H9 (cell line): ENCODE measurements at regions not wholly inside any gene's neighbourhood (a gene's known extent, or its start where the extent isn't known, plus 50 kb on each side); places are given as distances from the start of the nearest gene placed in this dataset.

Experiments
- DNase-seq: peaks from one replicate; pipeline ENCODE4 v3.0.0-alpha.2; 2017
- H2AFZ ChIP-seq: one replicate; pipeline ENCODE4 v1.6.1; 2013; ENCODE audit warnings: mild to moderate bottlenecking, low read length, control low read depth, moderate library complexity
- H2AK5ac ChIP-seq: 2 replicates; pipeline ENCODE4 v1.6.1; 2013; ENCODE audit warnings: low read length, control low read depth, mixed read lengths; ENCODE audit not compliant: insufficient read length
- H2BK120ac ChIP-seq: one replicate; pipeline ENCODE4 v1.6.1; 2013; ENCODE audit warnings: low read depth, mild to moderate bottlenecking, low read length, control low read depth, inconsistent platforms; ENCODE audit not compliant: poor library complexity, severe bottlenecking
- H2BK12ac ChIP-seq: 2 replicates; pipeline ENCODE4 v1.6.1; 2013; ENCODE audit warnings: low read length, control low read depth, mixed read lengths, low read depth; ENCODE audit not compliant: insufficient read length
- H2BK15ac ChIP-seq: 2 replicates; pipeline ENCODE4 v1.6.1; 2013; ENCODE audit warnings: low read depth, low read length, control low read depth
- H2BK20ac ChIP-seq: one replicate; pipeline ENCODE4 v1.6.1; 2013; ENCODE audit warnings: low read depth, mild to moderate bottlenecking, low read length, control low read depth, inconsistent platforms; ENCODE audit not compliant: poor library complexity, severe bottlenecking
- H2BK5ac ChIP-seq: 2 replicates; pipeline ENCODE4 v1.6.1; 2013; ENCODE audit warnings: low read length, control low read depth, mixed read lengths; ENCODE audit not compliant: insufficient read length
- H3K14ac ChIP-seq: 2 replicates; pipeline ENCODE4 v1.6.1; 2013; ENCODE audit warnings: low read length, control low read depth; ENCODE audit not compliant: insufficient read depth
- H3K18ac ChIP-seq: 2 replicates; pipeline ENCODE4 v1.6.1; 2013; ENCODE audit warnings: low read depth, mild to moderate bottlenecking, mixed read lengths, low read length, control low read depth; ENCODE audit not compliant: insufficient read length
- H3K23ac ChIP-seq: 2 replicates; pipeline ENCODE4 v1.6.1; 2013; ENCODE audit warnings: low read length, control low read depth, mixed read lengths, low read depth; ENCODE audit not compliant: insufficient read length
- H3K23me2 ChIP-seq: 2 replicates; pipeline ENCODE4 v1.6.1; 2013; ENCODE audit warnings: low read depth, mild to moderate bottlenecking, mixed read lengths, low read length, control low read depth; ENCODE audit not compliant: insufficient read length, poor library complexity, severe bottlenecking
- H3K27ac ChIP-seq: 2 replicates; pipeline ENCODE4 v1.5.1; 2013; ENCODE audit warnings: low read length, control low read depth, mixed read lengths, low read depth; ENCODE audit not compliant: insufficient read length
- H3K27me3 ChIP-seq: 2 replicates; pipeline ENCODE4 v1.6.1; 2013; ENCODE audit warnings: low read length, control low read depth, inconsistent platforms; ENCODE audit not compliant: insufficient read depth
- H3K4ac ChIP-seq: 2 replicates; pipeline ENCODE4 v1.6.1; 2013; ENCODE audit warnings: low read depth, mild to moderate bottlenecking, control low read depth, inconsistent platforms, low read length, moderate library complexity
- H3K4me1 ChIP-seq: 2 replicates; pipeline ENCODE4 v1.6.1; 2013; ENCODE audit warnings: low read length, control low read depth, inconsistent platforms; ENCODE audit not compliant: insufficient read depth
- H3K4me2 ChIP-seq: 2 replicates; pipeline ENCODE4 v1.6.1; 2013; ENCODE audit warnings: low read length, control low read depth, mixed read lengths; ENCODE audit not compliant: insufficient read length, insufficient read depth
- H3K56ac ChIP-seq: 2 replicates; pipeline ENCODE4 v1.6.1; 2013; ENCODE audit warnings: low read depth, mild to moderate bottlenecking, mixed read lengths, low read length, control low read depth; ENCODE audit not compliant: insufficient read length
- H3K79me1 ChIP-seq: 2 replicates; pipeline ENCODE4 v1.6.1; 2013; ENCODE audit warnings: low read depth, mild to moderate bottlenecking, moderate library complexity, low read length, control low read depth, inconsistent platforms; ENCODE audit not compliant: insufficient read depth, poor library complexity, severe bottlenecking
- H3K79me2 ChIP-seq: 2 replicates; pipeline ENCODE4 v1.6.1; 2013; ENCODE audit warnings: low read length, control low read depth, inconsistent platforms; ENCODE audit not compliant: insufficient read depth
- H3K9ac ChIP-seq: 2 replicates; pipeline ENCODE4 v1.6.1; 2013; ENCODE audit warnings: low read length, control low read depth, mixed read lengths; ENCODE audit not compliant: insufficient read length; ENCODE audit errors: extremely low read depth
- H3K9me3 ChIP-seq: one replicate; pipeline ENCODE4 v1.6.1; 2013; ENCODE audit warnings: low read depth, low read length, inconsistent platforms; ENCODE audit not compliant: control insufficient read depth
- H3T11ph ChIP-seq: one replicate; pipeline ENCODE4 v1.6.1; 2013; ENCODE audit warnings: mild to moderate bottlenecking, low read length, control low read depth, inconsistent platforms
- H4K20me1 ChIP-seq: one replicate; pipeline ENCODE4 v1.6.1; 2013; ENCODE audit not compliant: control insufficient read depth, insufficient read length, insufficient read depth
- H4K5ac ChIP-seq: 2 replicates; pipeline ENCODE4 v1.6.1; 2013; ENCODE audit warnings: low read depth, mild to moderate bottlenecking, mixed read lengths, low read length, control low read depth; ENCODE audit not compliant: insufficient read length
- H4K8ac ChIP-seq: replicated peaks from 2 replicates; pipeline ENCODE4 v1.6.1; 2013; ENCODE audit warnings: low read length, control low read depth, mixed read lengths, low read depth; ENCODE audit not compliant: insufficient read length
- H4K91ac ChIP-seq: 2 replicates; pipeline ENCODE4 v1.6.1; 2013; ENCODE audit warnings: low read depth, mild to moderate bottlenecking, moderate library complexity, mixed read lengths, low read length, control low read depth; ENCODE audit not compliant: insufficient read length
- H3K27ac Mint-ChIP-seq, 3 experiments: 2 replicates in 2 of 3; 3 replicates in 1 of 3; pipeline ENCODE4 v1.8.0; 2020 to 2021; ENCODE audit warnings: mixed read lengths in 3 of 3, mild to moderate bottlenecking in 1 of 3, moderate library complexity in 1 of 3
- H3K27me3 Mint-ChIP-seq: 2 replicates; pipeline ENCODE4 v1.8.0; 2021; ENCODE audit warnings: low read depth, mild to moderate bottlenecking, moderate library complexity, mixed read lengths
- H3K36me3 Mint-ChIP-seq, 3 experiments: 2 replicates in 2 of 3; 3 replicates in 1 of 3; pipeline ENCODE4 v1.8.0; 2020 to 2021; ENCODE audit warnings: low read depth in 3 of 3, mixed read lengths in 3 of 3; ENCODE audit not compliant: insufficient read depth in 1 of 3
- H3K4me1 Mint-ChIP-seq, 2 experiments: 2 replicates each; pipeline ENCODE4 v1.8.0; 2020; ENCODE audit warnings: mixed read lengths in 2 of 2
- H3K4me3 Mint-ChIP-seq, 2 experiments: 2 replicates in 1 of 2; 3 replicates in 1 of 2; pipeline ENCODE4 v1.8.0; 2020 to 2021; ENCODE audit warnings: mild to moderate bottlenecking in 2 of 2, mixed read lengths in 2 of 2, moderate library complexity in 1 of 2
- H3K9me3 Mint-ChIP-seq, 2 experiments: 2 replicates in 1 of 2; 3 replicates in 1 of 2; pipeline ENCODE4 v1.8.0; 2020; ENCODE audit warnings: mild to moderate bottlenecking in 2 of 2, mixed read lengths in 2 of 2, moderate library complexity in 1 of 2
- CTCF ChIP-seq: fragments of 200-600 bp; sonication (generic); conservative IDR thresholded peaks from 3 replicates; pipeline ENCODE4 v1.8.0; 2021; ENCODE audit warnings: antibody characterized with exemption, mild to moderate bottlenecking
- WGBS: extraction: QIAGEN DNeasy Blood & Tissue Kit; methylation state at CpG from one replicate; pipeline ENCODE4 v1.1.7; 2013; ENCODE audit warnings: missing lambda C conversion rate, low lambda C conversion rate, mixed read lengths; ENCODE audit not compliant: insufficient read length; ENCODE audit errors: extremely low coverage; 5-methylcytosine and 5-hydroxymethylcytosine counted together

GRCh38 chr2:22497064-22497463 is 887.9 kb upstream of the KLHL29 start:
- no peak overlapping the region for H2BK5ac ChIP-seq

More at GRCh38 chr2:22497064-22497463, 887.9 kb upstream of the KLHL29 start:
- no peak for TF ChIP-seq CTCF
- Histone ChIP-seq H4K91ac (no peak overlapping the region), H2AK5ac (no peak overlapping the region), H3K23me2 (no peaks in the 10 kb centered on the region), H2BK15ac (no peak overlapping the region), H4K20me1 (no peaks in the 10 kb centered on the region), H4K8ac (no peak overlapping the region), H3K9me3 (no peaks in the 10 kb centered on the region), H4K5ac (no peak overlapping the region), H3K9ac (no peak overlapping the region), H3K23ac (no peak overlapping the region), H2BK120ac (no peak overlapping the region), H3K14ac (no peak overlapping the region), H3K56ac (no peak overlapping the region), H3K4me1 (no peaks in the 10 kb centered on the region), H3K79me1 (no peaks in the 10 kb centered on the region), H3K27me3 (no peaks in the 10 kb centered on the region), H3K4me2 (no peak overlapping the region), H2BK20ac (no peak overlapping the region), H3K18ac (no peak overlapping the region), H3K79me2 (no peaks in the 10 kb centered on the region), H3T11ph (no peak overlapping the region), H3K27ac (no peak overlapping the region), H2AFZ (no peak overlapping the region), H3K4ac (no peak overlapping the region), H2BK12ac (no peak overlapping the region)
- no CpG with 5 or more reads among the region's 1 CpG for WGBS
- Mint-ChIP-seq H3K27me3 (no peaks in the 10 kb centered on the region), H3K36me3 (no peaks in the 10 kb centered on the region), H3K27ac (no peak overlapping the region), H3K9me3 (no peaks in the 10 kb centered on the region), H3K4me1 (peaks cover 10 to 11% of the 10 kb centered on the region in 2 experiments; a peak in 3 of 4 replicates), H3K4me3 (no peak overlapping the region)
- DNase-seq, result no peak
